DND-41 (cell line): ENCODE measurements at regions not wholly inside any gene's neighbourhood (a gene's known extent, or its start where the extent isn't known, plus 50 kb on each side); places are given as distances from the start of the nearest gene placed in this dataset.

Source experiments
- CTCF ChIP-seq: IDR thresholded peaks from 2 replicates; pipeline ENCODE4 v1.5.1; 2012; ENCODE audit warnings: borderline replicate concordance, low read length, moderate library complexity, mild to moderate bottlenecking; ENCODE audit not compliant: poor library complexity, severe bottlenecking; ENCODE audit errors: extremely low read depth
- EZH2 ChIP-seq: IDR thresholded peaks from 3 replicates; pipeline ENCODE4 v1.6.1; 2012; ENCODE audit warnings: borderline replicate concordance, low read depth, mild to moderate bottlenecking, moderate library complexity, low read length, inconsistent platforms; ENCODE audit not compliant: severe bottlenecking

GRCh38 chr2:7169593-7169992 is 252.4 kb downstream of the RNF144A start:
- no peak for TF ChIP-seq CTCF
- TF ChIP-seq EZH2: no peak
